Caki2 (cell line): ENCODE measurements at regions not wholly inside any gene's neighbourhood (a gene's known extent, or its start where the extent isn't known, plus 50 kb on each side); places are given as distances from the start of the nearest gene placed in this dataset.

Source experiments
- DNase-seq: peaks from one replicate; pipeline ENCODE4 v3.0.0-alpha.2; 2015; ENCODE audit warnings: low read depth
- in situ Hi-C: cut with HindIII; loops from 2 replicates; pipeline ENCODE4 v1.10.0; 2016; ENCODE audit warnings: low sequenced_read_pairs, low pct_unique_long_range_greater_than_20kb, mixed read lengths

GRCh38 chr13:94968757-94969086 is 256.4 kb upstream of the SOX21 start:
- in situ Hi-C loops: no loop called here
- no peak for DNase-seq

- no peak for DNase-seq
- in situ Hi-C loops: no loop called here
Measured at GRCh38 chr13:94968040-94968756, 255.9 kb upstream of the SOX21 start.

DNA sequence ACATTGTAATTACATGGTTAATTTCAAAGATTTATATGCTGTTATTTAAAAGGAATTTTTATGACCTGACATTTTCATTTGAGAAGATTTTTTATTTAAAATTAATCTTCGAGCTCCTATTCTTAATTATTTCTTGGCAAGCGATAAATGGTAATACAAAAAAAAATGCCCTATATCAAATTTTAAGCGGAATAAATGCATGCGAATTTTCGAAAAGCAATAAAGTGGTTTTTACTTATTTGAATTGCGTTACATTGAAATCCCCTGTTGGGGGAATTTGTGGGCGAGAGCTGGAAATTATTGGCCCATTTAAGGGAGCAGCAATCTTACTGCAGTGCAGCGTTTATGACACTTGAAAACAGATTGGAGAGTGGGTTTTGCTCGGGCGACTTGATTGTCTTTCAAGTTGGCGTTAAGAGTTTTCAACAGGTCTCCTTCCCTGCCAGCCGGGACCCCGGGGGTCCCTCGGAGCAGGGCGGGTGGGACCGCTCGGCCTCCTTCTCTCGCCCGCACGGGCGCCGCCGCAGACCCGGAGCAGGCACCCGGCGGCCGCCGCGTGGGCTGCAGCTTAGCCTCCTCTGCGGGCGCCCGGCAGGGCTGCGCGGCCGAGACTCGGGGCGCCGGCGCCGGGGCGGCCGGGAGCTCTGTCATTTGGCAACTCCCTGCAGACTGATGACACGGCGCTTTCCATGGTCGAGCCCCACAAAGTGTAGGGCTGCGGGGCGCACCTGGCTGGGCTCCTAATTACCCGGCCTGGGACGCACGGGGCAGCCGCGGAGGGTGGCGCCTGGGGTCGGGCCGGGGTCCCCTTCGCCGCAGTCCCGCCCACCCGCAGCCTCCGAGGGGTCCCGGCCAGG is 255.1 kb upstream of the SOX21 start:
- in situ Hi-C loops: no loop called here
- peak; percentile 5 for DNase-seq

GRCh38 chr13:94966422-94966955 is 254.1 kb upstream of the SOX21 start:
- no peak for DNase-seq
- in situ Hi-C loops: no loop called here

GRCh38 chr13:94959626-94960025 is 247.3 kb upstream of the SOX21 start:
- in situ Hi-C loops: no loop called here
- DNase-seq: no peak

GRCh38 chr13:94956417-94957110 is 244.2 kb upstream of the SOX21 start:
- no peak for DNase-seq
- in situ Hi-C loops: no loop called here

- in situ Hi-C loops: no loop called here
- no peak for DNase-seq
Measured at GRCh38 chr13:94952787-94953186, 240.4 kb upstream of the SOX21 start.

GRCh38 chr13:94950303-94950702 is 238.0 kb upstream of the SOX21 start:
- in situ Hi-C loops: no loop called here
- no peak for DNase-seq

DNA sequence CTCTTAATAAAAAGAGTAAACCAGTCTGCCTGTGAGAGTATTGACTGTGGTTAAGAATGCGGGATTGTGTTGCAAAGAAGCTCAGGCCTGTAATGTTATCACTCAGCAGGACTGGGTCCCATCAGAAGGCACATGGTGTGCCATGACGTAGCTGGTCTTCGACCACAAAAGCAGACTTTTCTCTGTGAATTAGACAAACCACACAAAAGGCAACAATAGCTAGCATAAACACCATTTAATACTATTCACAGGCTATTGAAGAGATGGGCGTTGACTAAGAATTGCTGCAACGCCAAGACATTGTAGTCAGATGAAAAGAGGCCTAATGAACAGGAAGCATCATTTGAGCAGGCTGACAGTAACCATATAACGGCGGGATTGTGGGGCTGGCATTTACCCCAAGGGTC is 235.6 kb upstream of the SOX21 start:
- in situ Hi-C loops: no loop called here
- DNase-seq: no peak

GRCh38 chr13:94947392-94947791 is 235.0 kb upstream of the SOX21 start:
- DNase-seq: no peak
- in situ Hi-C loops: no loop called here

DNA sequence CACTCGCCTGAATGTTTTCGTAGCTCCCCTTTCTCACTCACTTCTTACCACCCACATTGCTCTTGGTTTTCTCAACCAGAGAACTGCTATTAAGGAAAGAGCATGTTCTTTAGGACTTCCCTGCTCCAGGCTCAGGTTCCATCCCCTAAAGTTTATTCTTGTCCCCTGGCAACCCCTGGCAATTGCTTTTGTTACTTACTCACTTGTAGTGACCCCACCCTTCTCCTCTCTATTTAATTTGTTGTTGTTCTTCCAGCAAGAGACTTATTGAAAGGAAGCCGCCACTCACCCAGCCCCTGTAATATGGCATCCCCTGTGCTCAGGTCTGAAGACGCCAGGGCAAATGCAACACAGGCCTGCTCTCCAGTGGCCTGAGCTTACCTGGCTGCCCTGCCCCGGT is 233.7 kb upstream of the SOX21 start:
- in situ Hi-C loops: no loop called here
- no peak for DNase-seq

DNA sequence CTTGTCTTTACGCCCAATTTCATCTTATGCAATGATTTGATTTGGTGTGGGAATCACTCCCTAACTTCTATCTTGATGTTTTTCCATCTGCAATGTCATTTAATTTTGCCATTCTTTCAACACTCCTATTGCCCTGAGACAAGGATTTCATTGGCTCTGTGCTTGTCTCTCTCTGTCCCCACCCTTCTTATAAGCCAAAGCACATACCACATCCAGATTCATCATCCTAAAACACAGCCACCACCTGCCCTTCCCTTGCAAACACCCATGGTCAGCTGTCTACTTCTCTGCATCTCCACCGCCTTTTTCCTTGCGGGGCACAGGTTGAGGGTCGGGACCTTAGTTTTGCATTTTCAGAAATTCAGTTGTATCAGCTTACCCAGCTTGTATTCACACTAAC is 225.8 kb upstream of the SOX21 start:
- in situ Hi-C loops: no loop called here
- DNase-seq: no peak

DNA sequence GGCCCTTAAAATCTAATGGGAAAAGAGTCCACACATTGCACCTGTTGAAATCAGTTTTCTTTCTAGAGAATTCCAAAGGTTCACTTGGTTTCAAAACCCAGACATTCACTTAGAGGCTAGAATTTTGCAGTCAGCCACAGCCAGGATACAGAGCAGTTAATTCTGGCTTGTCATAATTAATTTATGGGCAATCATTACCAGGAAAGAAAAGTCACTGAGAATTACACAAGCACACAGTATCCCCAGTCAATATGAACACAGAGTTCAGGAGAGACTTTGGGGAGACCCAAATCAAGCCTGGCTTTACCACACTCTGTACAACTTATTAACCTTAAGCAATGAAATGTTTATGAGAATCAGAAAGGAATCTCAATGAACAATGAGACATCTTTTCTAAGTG is 224.3 kb upstream of the SOX21 start:
- in situ Hi-C loops: no loop called here
- no peak for DNase-seq

DNA sequence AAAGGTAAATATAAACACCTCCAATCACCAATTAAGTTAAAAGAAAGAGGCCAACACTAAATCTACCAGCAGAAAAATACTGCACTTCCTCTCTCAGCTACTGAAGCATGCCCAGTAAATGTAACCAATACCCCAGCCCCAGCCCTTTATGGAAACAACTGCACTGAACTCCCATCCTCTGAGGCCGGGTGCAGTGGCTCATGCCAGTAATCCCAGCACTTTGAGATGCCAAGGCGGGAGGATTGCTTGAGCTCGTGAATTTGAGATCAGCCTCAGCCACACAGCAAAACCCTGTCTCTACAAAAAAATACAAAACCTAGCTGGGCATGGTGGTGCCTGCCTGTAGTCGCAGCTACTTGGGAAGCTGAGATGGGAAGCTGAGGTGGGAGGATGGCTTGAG is 221.6 kb upstream of the SOX21 start:
- DNase-seq: no peak
- in situ Hi-C loops: no loop called here

DNA sequence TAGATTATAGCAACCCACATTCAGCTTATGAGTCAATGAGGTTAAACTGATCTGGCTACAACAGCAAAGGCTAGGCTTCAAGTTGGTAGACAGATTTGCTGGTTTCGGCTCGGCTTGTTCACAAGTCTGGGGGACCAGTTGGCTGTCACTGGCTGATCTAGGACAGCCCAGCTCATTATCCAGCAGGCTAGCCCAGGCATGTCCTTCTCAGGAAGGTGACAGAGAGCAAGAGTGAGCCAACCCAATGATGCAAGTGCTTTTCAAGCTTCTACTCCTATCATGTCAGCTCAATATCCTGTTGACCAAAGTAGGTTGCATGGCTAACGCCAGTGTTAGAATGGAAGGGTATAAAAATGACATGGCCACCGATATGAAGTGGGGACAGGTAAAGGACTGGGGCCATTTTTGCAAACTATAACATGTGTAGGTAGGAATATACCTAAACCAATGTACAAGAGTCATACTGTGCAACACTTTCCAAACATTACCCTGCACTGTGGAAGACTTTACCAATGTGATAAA is 220.9 kb upstream of the SOX21 start:
- in situ Hi-C loops: no loop called here
- no peak for DNase-seq

DNA sequence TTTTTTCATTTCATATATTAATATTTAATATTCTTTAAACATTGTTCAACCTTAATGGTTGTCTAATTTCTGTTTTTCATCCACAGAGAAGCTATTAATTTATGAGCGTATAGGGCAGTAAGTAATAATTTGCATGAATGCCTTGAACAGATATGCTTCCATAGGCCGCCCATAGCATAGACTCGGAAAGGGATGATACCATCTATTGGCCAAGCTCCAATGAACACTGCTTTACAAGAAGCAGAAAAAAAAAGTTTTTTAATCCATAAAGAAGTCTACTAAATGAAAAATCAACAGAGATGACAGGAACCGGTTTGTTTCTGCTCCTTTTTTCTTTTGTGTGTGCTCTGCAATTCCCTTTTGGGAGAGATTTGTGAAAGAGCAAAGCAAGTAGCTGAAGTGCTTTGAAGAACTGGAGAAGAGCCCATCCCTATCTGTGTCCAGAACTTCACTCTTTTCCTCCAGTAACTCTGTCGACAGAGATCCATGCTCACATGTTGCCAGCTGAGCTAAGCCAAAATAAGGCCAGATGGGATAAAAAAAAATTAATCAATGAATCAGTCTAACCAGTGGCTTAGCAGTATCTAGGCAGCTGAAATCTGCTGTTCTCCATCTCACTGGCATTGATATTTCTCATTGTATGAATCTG is 215.9 kb upstream of the SOX21 start:
- no peak for DNase-seq
- in situ Hi-C loops: no loop called here

GRCh38 chr13:94925263-94925662 is 212.9 kb upstream of the SOX21 start:
- no peak for DNase-seq
- in situ Hi-C loops: no loop called here

- DNase-seq: no peak
- in situ Hi-C loops: no loop called here
Measured at GRCh38 chr13:94921181-94921580, 208.8 kb upstream of the SOX21 start.
